Iris pigment epithelial cell (primary cell): ENCODE measurements at regions not wholly inside any gene's neighbourhood (a gene's known extent, or its start where the extent isn't known, plus 50 kb on each side); places are given as distances from the start of the nearest gene placed in this dataset.

ENCODE experiments used
- DNase-seq: peaks from one replicate; pipeline ENCODE4 v3.0.0-alpha.2; 2011; ENCODE audit warnings: low read depth

DNA sequence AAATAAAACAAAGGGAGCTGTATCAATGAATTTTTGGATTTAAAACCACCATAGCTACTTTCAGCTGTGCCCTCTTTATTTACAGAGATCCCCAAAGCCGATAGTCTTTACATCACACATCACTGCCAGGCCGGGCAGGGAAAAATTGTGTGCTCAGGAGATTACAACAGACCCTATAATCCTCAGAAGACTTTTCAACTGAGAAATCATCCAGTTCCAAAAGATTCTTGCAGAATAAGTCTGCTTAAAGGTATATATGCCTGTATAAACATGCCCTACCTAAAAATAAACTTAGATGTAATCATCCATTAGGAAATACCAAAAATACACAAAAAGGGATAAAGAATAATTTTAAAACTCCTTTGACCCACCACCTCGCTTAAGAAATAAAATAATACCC, 70.1 kb upstream of the MAP1LC3B2 start:
- no peak for DNase-seq

DNA sequence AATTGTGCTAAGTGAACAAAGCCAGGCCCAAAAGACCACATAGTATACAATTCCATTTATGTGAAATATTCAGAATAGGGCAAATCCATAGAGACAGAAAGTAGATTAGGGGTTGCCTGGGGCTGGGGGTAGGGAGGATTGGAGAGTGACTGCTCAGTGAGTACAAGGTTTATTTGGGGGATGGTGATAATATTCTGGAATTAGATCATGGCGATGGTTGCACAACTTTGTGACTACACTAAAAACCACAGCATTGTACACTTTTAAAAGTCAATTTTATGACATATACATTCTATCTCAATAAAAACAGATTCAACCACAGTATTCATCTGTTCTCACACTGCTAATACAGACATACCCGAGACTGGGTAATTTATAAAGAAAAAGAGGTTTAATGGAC, 68.7 kb upstream of the MAP1LC3B2 start:
- peak; percentile 74 for DNase-seq

DNA sequence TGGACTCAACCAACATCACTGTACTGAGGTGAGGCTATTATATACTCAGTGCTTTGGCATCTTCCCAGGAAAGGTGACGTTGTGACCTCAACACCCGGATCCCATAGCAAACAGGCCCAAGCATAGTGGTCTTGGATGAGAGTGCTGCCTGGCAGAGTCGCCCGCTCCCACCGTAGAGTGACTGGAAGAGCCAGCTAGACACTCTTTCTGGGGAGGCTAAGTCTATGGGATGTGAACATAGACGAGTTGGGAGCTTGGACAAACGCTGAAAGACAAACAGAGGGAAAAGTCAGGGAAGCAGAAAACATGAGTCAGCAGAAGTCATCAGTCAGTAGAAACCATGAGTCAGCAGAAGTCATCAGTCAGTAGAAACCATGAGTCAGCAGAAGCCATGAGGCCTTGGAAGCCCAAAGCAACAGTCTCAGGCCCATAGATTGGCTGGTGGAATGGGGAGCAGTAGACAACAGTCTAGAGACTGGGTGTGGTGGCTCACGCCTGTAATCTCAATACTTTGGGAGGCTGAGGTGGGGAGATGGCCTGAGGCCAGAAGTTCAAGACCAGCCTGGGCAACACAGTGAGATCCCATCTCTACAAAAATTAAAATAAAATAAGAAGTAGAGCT, 66.4 kb upstream of the MAP1LC3B2 start:
- peak; percentile 78 for DNase-seq

DNA sequence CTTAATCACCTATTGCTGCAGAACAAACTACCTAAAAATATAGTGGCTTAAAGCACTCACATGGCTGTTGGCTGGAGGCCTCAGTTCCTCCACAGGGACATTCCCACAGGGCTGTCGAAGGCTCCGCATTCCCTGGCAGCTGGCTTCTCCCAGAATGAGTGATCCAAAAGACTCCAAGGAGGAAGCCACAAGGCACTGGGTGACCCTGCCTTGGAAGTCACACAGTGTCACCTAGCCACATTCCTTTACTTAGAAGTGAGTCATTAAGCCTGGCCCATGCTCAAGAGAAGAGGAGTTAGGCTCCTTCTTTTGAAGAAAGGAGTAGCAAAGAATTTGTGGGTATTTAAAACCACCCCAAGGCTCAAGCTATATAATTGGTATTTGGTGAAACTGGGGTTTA, 63.9 kb upstream of the MAP1LC3B2 start:
- peak; percentile 15 for DNase-seq

DNA sequence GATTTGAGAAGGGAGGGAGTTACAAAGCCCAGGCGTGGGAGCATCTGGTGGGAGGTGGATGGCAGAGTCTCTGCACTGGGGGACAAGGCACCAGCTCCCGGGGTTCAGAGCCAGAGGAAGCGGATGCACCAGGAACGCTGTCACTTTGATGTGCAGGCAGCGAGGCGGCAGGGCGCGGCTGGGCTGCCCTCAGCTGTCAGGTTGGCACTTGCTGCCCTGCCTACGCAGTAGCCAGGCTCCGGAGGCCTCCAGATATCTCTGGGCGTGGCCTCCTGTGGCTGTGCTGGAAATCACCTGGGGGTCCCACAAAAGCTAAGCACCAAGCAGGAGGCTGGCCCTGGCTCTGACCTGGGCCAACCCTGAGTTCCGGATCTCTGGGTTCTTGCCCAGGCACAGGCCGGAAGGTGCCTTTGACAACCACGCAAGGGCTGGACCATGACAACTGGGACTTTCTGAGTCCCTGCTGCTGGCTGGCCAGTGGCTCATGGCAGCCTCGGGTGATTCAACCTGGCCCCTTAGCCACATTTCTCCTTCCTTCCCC, 62.1 kb upstream of the MAP1LC3B2 start:
- DNase-seq, result no peak

DNA sequence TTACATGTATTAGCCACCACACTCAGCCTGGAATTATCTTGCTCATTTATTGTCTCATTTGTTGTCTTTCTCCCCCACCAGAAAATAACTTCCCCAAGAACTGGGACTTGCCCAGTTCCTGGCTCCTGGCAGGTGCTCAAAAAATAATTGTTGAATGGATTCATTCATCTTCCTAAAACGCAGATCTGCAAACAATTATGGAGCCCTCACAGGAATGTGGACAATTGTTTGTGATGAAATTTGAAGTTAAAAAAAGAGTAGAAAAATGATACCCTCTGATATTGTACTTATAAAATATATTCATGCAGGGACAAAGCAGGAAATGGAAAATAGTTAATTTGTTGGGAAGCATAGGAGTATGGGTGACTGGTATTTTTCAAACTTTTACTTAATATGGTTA, 60.7 kb upstream of the MAP1LC3B2 start:
- DNase-seq, result no peak

DNA sequence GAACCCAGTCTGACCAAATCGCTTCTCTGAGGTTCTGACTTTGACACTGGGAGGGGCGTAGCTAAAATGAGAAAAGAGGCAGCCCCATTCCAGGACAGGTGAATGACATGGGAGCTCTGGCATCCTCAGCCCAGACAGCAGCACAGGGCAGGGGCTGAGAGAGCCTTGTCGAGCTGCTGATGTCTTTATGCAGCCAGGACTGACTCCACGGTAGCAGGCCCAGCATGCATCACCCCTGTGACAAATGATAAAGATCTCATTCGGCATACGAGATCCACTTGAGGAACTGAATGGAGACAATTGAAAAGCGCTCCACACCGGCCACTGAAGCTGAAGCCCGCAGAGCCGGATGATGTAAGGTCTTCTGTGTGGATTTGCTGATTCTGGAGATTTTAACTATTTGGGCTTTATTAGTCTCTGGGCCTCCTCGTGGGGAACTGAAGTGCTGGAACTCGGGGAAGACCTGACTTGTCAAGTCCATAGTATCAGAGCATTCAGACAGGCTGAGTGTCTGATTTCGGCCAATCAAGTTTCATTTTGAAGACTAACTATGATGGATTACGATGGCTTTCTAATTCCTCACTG, 56.9 kb upstream of the MAP1LC3B2 start:
- DNase-seq, result no peak

DNA sequence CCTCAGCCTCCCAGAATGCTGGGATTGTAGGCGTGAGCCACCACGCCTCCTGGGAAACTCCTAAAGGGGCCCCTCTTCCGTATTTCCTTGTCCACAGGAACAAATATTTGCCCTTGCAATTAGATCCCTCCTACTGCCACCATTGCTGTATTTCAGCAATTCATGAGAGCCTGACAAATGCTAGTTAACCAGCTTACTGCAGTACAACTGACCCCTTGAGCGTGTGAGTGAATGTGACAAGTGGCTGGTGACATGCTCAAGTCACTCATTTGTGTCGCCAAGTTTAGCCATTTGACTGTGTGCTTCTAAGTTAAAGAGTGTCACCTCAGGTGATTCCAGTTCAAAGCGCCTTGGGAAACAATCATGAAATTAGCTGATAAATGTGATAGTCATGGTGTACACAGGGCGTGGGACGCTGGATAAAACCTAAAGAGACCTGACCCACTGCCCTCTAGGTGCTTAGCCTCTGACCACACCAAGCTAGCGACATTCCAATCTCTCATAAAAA, 56.1 kb upstream of the MAP1LC3B2 start:
- no peak for DNase-seq

DNA sequence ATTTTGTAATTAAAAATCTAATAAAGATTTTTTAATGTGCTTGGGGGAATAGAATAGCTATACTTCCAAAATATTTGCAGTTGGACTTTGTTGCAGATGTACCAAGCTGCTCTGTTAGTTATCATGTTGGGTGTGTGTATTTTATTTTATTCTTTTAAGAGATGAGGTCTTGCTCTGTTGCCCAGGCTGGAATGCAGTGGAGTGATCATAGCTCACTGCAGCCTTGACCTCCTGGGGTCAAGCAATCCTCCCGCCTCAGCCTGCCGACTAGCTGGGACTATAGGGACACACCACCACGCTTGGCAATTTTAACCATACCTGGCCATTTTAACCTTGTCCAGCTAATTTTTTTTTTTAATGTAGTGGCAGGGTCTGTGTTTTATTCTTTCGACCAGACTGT, 54.7 kb upstream of the MAP1LC3B2 start:
- DNase-seq, result no peak

DNA sequence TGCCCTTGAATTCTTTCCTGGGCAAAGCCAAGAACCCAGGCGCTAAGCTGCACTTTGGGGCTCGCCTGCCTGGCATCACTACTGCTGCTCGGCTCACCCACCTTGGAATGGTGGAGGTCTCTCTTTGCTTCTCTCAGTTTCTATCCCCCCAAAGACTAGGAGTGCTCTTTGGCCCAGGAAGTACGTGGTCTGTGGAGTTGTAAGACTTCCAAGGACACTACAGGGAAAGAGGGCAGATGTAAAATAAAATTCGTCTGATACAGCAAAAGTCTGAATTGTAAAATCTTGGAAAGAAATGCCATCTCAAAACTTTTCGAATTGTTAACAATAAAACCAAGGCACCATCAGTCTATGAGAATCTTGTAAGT, 52.5 kb upstream of the MAP1LC3B2 start:
- no peak for DNase-seq

DNA sequence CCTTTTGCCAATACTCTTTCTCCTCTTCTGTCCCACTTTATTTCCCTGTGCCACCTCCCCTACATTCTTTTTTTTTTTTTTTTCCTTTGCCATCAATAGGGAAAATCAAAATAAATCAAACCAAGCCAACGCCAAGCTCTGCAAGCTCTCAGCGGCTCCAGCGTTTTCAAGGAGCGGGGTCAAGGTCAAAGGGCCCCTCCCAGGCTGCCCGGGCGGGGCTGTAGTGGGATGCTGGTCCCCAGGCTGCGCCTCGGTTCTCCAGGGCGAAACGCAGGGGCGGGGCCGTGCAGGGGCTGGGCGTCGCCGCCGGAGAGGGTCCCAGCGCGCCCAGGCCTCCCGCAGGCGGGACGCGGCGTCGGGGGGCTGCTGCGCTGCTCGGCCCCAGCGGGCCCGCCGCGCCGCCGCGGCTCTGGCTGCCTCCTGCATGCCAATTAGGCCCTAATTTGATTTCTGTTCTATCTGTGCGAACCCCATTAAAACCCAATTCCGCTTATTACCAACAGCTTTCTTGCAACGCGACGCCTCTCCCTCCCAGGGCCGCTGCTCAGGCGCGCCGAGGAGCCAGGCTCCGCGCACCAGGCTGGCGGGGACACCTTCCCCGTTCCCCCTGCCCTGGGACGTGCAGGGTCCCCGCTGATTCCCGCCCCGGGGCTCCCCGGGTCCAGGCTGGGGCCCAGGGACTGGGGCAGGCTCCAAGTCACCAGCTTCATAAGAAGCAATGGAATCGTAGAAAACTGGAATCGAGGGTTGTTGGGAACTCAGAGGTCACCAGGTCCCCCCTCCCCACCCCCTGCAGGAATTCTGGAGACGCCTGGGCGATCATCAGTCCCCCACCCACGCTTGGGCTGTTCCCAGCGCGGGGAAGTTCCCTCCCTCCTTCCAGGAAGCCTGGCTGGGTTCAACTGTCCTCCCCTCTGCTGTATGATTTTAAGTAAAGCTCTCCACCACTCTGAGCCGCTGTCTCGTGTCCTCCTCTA, 50.7 kb upstream of the MAP1LC3B2 start:
- DNase-seq, result peak; percentile 14
